ENCODE measurements at regions not wholly inside any gene's neighbourhood (a gene's known extent, or its start where the extent isn't known, plus 50 kb on each side); places are given as distances from the start of the nearest gene placed in this dataset.

DNA sequence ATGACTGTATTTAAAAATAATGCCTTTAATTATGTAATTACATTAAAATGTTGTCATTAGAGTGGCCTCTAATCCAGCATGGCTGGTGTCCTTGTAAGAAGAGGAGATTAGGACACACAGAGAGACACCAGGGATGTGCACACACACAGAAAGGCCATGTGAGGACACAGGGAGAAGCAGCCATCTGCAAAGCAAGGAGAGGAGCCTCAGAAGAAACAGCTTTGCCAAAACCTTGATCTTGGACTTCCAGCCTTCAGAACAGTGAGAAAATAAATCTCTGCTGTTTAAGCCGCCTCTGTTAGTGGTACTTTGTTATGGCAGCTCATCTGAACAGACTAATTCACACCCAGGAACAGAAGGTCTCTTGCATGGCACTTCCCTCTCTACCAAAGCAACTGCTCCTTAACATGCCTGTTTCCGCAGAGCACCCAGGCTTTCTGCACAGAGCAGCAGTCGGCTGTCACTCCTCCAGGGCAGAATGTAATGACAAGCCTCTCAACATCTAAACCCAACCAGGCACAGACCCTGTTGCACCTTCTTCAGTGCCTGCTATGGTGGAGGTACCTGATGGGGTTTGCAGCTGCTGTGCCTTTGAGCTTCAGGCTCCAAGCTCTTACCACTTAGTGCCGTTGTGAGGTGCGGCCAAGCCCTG, 377.7 kb downstream of the TDRD15 start:
- DNase-seq (ENCODE audit: low read depth), result no peak

DNA sequence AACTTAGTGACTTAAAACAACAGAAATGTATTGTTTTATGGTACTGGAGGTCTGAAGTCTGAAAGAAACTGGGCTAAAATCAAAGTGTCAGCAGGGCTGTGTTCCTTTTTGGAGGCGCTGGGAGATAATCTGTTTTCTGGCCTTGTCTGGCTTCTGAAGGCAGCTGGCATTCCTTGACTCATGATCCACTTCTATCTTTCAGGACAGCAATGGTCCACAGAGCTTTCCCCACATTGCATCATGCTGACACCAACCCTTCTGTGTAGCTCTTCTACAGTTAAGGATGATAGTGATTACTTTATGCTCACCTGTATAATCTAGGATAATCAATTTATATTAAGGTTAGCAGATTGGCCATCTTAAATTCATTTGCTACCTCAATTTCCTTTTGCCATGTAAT, 392.1 kb downstream of the TDRD15 start:
- no peak for DNase-seq (ENCODE audit: low read depth)

DNA sequence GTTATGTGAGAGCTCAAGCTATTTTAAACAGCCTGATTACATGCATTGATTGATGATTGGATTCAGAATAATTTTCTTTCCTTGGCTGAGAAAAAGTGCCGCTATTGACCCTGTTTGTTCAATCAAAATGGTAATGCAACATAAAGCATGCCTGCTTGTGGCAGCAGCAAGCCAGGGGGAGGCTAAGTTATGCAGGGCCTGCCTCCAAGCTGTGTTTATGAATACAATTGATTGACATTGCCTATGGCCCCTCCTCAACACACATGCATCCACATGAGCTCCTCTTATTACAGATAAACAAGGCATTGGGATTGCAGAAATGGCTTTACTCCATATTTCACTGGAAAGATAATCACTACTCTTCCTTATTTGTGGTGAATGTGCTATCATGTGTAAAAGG, 395.6 kb downstream of the TDRD15 start:
- DNase-seq (ENCODE audit: low read depth), result no peak

DNA sequence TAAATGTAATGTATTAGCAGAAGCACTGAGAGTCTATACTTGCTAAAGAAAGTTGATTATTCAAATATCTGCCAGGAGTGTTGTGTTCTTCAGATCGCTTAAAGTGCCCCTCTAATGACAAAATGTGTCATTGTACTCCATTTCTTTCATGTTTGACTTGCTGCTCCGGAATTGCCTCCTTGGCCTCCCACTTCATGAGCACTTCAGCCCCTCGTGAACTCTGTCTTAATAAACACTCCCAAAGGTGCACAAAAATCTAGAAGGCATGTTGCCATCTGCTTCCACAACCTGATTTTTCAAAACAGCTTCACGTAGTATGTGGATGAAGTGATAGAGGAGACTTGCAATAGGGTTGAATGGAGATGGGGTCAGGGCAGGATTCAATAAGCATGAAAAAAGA, 396.1 kb downstream of the TDRD15 start:
- no peak for DNase-seq (ENCODE audit: low read depth)

DNA sequence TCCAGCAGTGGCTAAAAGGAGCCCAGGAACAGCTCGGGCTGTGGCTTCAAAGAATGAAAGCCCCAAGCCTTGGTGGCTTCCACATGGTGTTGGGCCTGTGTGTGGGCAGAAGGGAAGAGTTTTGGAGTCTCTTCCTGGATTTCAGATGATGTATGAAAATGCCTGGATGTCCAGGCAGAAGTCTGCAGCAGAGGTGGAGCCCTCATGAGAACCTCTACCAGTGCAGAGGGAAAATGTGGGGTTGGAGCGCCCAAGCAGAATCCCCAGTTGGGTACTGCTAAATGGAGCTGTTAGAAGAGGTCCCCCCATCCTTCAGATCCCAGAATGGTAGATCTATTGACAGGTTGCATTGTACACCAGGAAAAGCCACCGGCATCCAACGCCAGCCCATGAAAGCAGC, 412.1 kb downstream of the TDRD15 start:
- no peak for DNase-seq (ENCODE audit: low read depth)

DNA sequence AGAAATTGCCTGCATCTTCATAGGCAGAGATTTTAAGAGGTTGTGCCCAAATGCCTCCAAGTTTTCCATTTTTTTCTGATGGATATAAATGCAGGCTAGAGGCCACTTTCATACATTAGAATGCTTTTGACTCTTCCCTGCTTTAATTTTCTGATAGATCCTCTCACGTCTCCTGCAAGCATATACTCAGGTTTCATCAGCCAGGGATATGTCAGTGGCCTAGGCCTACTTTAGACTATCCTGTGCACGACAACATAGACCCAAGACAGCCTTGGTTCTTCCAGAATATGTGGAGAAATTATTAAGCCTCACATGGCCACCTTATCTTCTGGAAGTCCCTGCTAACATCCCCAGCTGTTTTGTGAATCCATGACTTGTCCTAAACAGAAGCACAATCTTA, 415.9 kb downstream of the TDRD15 start:
- no peak for DNase-seq (ENCODE audit: low read depth)

DNA sequence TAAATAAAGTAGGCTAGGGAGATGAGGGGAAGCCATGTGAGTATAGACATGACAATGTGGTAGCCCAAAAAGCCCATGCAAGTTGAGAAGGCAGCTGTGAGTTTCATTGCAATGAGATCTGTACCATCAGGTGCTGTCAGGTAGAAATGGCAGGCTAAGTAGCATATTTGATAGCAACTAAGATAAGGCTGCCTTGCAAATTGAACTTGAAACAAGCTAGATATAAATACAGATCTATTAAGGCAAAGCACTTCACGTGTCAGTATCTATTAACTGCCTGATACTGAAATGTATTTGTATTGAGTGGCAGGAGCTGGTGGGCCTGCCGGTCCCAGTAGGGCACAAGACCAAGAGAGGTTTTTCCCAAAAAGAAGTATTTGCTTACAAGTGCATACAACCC, 419.9 kb downstream of the TDRD15 start:
- DNase-seq (ENCODE audit: low read depth), result no peak

DNA sequence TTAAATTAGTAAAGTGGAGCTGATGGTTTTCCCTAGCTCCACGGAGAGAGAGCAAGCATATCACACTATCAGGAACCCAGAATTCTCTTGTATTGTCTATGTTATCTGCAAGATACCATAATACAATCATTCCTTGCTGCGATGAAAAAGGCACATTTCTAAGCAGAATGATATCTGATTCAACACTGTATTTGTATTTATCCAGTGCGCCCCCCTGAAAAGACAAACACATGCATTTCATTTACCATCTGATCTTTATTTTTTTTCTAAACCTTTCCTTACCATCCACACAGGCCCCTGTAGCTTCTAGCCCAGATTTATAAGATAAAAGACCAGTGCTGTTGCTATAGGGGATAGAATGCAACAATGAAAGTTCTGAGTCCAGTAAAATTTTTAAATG, 420.6 kb downstream of the TDRD15 start:
- DNase-seq (ENCODE audit: low read depth), result no peak

DNA sequence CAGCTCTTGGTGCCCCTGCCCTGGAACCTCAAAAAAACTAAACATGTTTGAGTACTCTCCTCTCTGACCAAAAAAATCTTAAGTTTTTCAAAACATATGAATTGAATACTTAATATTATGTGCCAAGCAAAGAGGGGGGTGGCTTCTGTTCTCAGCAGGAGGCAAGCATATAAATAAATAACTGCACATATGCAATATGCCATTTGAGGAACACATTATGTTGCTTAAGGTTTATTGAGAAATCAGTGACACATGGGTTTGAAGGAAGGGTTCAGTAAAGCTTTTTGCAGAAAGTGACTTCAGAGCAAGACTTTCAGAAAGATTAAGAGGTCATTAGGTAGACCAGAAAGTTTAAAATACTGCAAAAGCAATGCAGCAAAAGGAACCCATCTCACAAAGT, 429.2 kb downstream of the TDRD15 start:
- DNase-seq (ENCODE audit: low read depth), result no peak

DNA sequence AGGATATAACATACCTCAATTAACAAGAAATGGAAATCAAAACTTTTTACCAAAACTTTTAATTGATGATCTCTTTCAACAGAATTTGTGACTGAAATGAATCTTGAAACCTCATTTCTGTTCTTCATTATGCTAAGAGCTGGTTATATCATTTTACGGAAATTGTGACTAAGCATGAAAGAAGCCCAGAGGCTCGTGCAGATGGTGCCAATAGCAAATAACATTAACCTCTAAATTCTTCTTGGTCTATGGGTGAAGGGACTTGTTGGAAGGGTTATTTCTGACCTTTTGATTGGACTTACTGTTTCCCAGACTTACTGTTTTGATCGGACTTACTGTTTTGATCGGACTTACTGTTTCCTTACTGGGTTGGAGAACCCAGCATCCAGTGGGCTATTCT, 435.6 kb downstream of the TDRD15 start:
- DNase-seq (ENCODE audit: low read depth), result no peak

DNA sequence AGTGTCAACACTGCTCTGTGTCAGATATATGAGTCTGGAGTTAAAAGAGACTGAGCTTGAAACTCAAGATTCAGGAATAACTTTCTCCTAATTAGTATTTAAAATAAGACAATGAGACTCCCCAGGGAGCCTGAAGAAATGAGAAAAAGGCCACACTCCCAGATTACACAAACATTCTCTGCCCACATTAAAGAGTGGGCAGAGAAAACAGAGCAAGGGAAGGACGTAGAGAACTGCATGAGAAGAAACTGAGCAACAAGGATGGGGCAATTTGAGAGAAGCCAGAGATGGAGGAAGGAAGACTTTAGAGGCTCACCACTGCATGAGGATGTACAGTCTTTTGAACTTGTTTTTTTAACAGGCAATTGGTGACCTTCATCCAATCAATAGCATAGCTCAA, 438.2 kb downstream of the TDRD15 start:
- no peak for DNase-seq (ENCODE audit: low read depth)

DNA sequence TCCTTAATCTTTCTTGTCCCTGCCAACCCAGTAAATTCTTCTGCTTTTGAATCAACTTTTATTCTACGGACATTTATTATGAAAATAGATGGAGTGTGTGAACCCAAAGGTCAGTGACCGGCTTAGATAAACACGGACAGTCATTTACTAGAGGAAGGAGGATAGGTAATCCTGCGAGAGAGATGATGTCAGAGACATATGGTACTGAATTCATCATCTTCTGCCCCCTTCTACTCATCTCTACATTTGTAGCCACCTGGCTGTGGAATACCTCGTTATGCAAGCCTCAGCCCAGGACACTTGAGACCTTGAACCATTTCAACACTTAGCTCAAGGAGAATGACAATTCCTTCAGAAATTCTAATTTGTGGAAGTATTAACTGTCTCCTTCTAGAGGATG, 443.6 kb downstream of the TDRD15 start:
- no peak for DNase-seq (ENCODE audit: low read depth)

DNA sequence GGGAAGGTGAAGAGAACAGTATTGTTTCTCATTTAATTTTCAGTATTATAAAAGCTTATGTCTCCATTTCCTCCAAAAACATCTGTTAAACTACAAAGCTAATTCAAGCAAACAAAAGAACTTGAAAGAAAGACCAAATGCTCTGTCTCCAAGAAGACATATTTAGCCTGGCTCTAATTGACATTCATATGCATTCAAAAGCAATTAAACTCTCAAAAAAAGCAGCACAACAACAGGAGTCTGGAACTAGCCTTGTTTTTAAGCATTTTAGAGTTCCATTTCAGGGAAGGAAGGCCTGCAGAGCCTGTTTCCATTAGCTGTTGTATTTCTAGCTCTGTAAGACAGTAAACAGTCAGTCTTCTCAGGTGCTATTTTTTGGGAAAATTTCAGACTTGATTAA, 447.9 kb downstream of the TDRD15 start:
- DNase-seq (ENCODE audit: low read depth), result no peak

DNA sequence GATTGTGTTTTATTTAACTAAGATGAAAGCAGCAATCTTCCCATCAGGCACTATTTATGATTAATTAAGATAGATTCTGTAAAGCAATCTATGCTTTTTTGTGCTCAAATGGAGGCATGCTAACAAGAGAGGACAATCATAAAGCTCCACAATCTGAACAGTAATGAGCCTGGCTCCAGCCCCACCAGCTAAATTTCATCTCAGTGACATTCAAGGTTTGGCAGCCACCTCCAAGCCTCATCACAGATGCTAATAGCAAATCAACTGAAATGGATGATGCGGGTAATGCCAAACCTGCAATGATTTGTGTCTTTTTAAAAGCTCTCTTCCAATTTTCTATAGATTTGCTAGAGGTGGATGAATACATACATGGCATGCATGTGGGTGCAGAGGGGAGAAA, 456.6 kb downstream of the TDRD15 start:
- no peak for DNase-seq (ENCODE audit: low read depth)

DNA sequence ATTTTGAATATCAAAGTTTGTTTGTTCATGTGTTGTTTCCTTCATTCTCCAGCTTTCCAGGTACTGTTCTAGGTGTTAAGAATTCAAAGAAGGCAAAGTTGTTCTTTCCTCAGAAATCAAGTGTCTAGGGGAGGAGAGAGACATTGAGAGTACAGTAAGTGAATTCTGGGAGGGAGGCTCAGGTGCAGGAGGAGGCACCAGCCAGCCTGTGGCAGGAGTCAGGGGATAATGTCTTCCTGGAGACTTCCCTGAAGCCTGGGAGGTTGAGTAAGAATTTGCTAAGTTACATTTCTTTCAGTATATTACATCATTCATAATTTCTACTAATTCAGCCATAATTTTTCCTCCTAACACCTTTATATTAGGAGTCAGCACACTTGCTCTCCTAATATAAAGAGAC, 462.1 kb downstream of the TDRD15 start:
- DNase-seq (ENCODE audit: low read depth), result no peak

DNA sequence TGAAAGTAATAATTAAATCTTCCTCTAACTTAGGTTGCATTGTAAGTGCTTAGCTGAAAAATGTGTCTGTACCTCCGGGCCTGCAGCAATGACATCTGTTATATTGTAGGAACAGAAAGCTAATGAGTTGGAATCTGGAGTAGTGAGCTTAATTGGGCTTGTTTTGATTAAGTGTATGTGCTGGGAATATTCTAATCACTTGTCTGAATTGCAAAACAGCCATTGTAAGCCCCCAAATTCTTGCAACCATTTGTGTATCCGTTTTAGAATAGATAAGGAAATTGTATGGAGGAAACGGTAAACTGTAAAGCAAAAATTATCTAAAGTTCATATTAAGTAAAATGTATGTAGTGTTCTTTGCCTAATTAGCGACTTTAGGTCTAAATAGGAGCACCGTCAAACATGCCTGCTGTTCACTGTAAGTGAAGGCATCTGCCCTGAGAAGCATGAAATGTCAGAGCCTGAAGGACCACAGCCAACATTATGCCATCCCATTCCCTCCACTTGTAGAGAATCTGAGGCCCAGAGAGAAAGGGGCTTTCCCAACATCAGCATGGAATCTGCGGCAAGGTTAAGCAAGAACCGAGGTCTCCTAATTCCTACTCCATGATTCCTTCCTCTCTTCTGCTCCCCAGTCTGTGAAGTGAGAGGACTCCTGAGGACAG, 466.4 kb downstream of the TDRD15 start:
- no peak for DNase-seq (ENCODE audit: low read depth)

DNA sequence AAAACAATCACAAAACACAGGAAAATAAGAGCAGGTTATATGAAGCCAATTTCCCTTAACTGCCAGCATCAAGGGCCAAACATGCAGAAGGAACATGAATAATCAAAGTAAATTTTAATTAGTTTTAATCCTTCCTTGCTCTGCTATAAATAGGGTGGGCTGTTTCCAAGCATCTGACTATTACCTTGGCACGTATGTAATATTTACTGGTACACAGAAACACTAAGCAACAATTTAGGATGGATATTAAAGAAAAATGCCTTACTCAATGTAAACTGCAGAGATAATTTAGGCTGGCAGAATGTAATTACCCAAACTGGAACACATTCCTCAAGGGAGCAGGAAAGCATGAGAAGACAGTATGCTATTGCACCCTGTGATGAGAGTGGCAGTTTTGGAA, 468.2 kb downstream of the TDRD15 start:
- DNase-seq (ENCODE audit: low read depth), result no peak

DNA sequence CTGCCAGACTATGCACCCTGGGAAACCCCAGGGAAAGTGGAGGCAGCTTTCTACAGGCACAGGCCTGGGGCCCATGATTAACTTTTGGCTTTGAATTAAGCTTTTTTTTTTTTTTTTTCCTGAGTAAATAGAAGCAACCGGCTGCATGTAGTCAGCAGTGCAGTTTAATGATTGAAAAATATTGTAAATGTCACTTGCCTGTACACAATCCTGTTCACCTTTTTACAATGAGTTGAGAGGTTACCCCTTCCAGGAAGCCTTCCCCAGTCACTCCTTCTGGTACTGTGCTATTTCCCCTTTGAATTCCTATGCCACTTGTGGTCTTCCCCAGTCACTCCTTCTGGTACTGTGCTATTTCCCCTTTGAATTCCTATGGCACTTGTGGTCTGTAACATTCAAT, 475.6 kb downstream of the TDRD15 start:
- DNase-seq (ENCODE audit: low read depth), result no peak

DNA sequence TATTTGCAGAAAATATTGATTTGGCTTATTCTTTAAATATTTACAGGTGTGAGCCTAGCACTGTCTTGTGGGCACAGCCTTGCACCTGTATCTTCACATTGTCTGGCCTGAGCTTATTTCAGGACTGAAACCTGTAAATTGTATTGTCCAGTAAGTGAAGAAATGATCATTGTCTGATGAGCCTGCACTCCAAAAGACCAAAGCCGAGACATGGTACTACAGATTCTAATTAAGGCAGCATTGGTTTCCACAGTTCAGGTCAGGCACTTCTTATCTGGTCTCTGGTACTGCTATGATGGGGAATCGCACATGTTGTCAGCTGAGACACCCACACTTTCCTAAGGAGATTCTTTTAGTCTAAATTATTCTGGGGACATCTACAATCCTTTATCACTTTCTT, 479.0 kb downstream of the TDRD15 start:
- DNase-seq (ENCODE audit: low read depth), result no peak

DNA sequence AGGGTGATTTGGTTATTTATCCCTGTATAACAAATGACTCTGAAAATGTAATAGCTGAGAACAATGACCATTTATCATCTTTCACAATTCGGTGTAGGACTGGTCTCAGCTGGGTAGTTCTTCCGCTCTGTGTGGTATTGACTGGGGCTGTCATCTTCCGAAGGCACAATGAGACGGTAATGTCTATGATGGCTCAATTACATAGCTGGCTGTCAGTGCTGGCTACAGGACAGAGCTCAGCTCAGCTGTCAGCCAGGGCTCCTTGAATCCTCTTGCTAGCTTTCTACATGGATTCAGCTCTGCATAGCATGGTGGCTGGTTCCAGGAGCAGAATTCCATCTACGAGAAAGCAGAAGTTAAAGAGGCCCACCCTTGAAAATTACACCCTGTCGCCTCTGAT, 483.8 kb downstream of the TDRD15 start:
- no peak for DNase-seq (ENCODE audit: low read depth)

DNA sequence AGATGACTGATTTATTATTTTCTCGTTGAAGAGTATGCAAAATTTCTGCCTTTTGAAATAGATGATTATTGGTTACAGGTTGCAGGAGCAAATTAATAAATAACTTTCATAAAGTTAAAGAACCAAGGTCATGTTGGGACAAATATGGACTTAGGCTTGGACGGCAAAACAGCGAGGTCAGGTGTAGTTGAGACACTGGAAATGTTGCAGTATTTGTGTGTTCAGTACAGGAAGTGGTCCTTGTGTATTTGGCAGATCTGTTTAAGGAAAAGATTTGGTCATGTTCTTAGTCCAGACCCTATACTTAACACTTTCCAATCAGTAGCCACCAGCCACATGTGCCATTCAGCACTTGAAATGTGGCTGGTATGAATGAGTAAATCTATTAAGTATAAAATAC, 486.5 kb downstream of the TDRD15 start:
- no peak for DNase-seq (ENCODE audit: low read depth)

DNA sequence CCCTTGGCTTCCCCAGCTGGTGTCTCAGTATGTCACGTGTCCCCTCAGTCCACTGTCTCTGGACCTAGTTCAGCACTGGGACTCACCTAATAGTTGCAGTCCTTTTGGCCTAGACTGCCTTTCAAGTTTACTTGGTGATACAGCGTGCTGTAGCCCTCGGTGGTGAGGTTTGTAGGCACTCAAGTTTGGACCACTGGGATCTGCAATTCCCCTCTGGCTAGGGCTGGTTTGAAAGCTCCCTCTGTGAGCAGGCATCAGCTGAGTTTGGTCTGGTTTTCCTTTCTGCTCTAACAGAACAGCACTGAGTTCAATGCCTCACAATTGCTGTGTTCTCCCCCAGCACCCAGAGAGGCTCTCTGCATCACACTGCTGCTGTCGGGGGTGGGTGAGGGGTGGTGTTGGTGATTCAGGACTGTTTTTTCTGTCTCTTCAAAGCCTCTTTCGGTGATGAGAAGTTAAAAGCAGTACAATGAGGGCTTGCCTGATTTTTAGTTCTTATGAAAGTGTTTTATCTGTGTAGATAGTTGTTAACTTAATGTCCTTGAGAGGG, 494.2 kb downstream of the TDRD15 start:
- DNase-seq (ENCODE audit: low read depth), result no peak

DNA sequence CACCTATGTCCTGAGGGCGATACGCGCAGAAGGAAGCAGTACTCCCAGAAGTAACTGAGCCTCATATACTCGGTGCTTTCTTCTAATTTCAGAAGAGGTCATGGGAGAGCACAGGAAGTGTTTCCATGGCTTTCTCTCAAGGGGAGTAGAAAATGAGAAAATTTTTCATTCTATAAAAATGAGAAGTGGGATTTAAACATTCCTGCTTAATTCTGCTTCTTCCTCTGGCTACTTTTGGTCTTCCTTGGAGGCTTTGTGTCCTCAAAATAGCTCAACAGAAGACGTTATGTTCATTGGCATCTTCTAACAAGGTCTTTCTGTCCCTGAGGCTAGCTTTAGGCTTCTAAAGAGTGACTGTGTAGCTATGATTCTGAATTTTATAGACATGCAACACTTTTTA, 497.0 kb downstream of the TDRD15 start:
- DNase-seq (ENCODE audit: low read depth), result no peak

DNA sequence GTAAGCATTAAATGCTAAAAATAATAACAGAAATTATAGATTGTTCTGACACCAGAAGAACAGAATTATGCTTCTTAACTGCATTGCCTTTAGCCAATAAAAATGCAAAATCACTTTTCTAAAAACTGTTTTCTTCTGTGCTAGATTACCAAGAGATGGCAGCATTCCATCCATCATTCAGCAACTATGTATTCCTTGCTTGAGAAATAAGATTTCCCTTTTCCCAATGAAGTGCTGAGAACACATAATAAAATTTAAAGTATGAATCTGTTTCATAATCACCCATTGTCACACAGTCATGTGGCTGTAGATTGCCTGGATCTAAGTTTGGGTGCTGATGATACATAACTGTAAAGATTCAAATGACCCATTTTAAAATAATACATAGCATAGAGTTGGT, 504.2 kb downstream of the TDRD15 start:
- no peak for DNase-seq (ENCODE audit: low read depth)
